Chondrocyte (in vitro differentiated cells): ENCODE measurements at regions not wholly inside any gene's neighbourhood (a gene's known extent, or its start where the extent isn't known, plus 50 kb on each side); places are given as distances from the start of the nearest gene placed in this dataset.

Experiments
- DNase-seq: peaks from one replicate; pipeline ENCODE4 v3.0.0; 2021; ENCODE audit warnings: mixed read lengths, low spot score
- H3K27ac Mint-ChIP-seq: one replicate; pipeline ENCODE4 v1.8.0; 2021; ENCODE audit warnings: mild to moderate bottlenecking, moderate library complexity, mixed read lengths; ENCODE audit not compliant: unreplicated experiment
- H3K27me3 Mint-ChIP-seq: 2 replicates; pipeline ENCODE4 v1.8.0; 2021; ENCODE audit warnings: low read depth, mixed read lengths
- H3K36me3 Mint-ChIP-seq: 2 replicates; pipeline ENCODE4 v1.8.0; 2021; ENCODE audit warnings: low read depth, mixed read lengths
- H3K4me1 Mint-ChIP-seq: 2 replicates; pipeline ENCODE4 v1.8.0; 2021; ENCODE audit warnings: low read depth, mild to moderate bottlenecking, mixed read lengths
- H3K4me3 Mint-ChIP-seq: one replicate; pipeline ENCODE4 v1.8.0; 2021; ENCODE audit warnings: mild to moderate bottlenecking, moderate library complexity, mixed read lengths; ENCODE audit not compliant: unreplicated experiment
- H3K9me3 Mint-ChIP-seq: 2 replicates; pipeline ENCODE4 v1.8.0; 2021; ENCODE audit warnings: low read depth, mixed read lengths
- CTCF ChIP-seq: fragments of 200-600 bp; sonication (generic); IDR thresholded peaks from 2 replicates; pipeline ENCODE4 v1.5.0; 2021; ENCODE audit warnings: antibody characterized with exemption, mild to moderate bottlenecking, moderate library complexity

DNA sequence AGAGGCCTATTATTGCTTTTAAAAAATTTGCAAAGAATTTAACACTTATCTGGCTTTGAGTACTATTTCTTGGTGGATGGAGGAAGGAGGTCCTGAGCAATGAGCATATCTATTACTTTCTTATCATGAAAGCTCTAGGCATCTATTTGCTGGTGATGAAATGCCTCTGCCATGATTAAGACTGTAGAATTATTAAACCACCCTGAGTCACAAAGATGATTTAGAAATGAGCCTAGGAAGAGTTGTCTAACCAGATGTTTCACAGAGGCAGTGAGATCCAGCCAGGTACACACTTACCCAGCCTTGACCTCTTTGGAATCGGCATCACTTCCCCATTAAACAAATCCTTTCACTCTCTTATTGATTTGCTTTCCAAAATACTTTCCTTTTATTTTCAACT, 304.4 kb upstream of the KIF2A start:
- no peak for TF ChIP-seq CTCF
- H3K27ac Mint-ChIP-seq, result no peak overlapping the region
- no peaks in the 10 kb centered on the region for H3K4me1 Mint-ChIP-seq
- no peaks in the 10 kb centered on the region for H3K36me3 Mint-ChIP-seq
- no peak overlapping the region for H3K4me3 Mint-ChIP-seq
- no peak for DNase-seq
- peaks cover 4% of the 10 kb centered on the region for H3K9me3 Mint-ChIP-seq
- peaks cover 15% of the 10 kb centered on the region for H3K27me3 Mint-ChIP-seq

DNA sequence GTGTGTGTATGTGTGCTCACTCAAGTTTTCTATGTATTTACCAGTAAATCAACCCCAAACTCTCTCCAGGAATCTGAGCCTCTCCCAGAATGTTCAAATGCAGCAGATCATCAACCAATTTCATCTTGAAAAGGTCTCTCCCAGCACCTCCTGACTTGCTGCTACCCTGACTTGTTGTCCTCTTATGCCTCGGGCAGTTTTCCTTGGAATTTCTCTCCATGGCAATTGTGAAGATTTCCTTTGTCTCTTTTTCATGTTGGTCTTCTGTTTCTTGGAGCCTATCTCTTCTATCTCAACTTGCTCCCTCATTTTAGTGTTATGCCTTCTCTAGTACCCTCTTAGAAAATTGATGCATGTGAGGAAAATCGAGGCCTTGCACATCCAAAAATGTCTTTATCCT, 303.6 kb upstream of the KIF2A start:
- Mint-ChIP-seq H3K36me3 (no peaks in the 10 kb centered on the region), H3K4me1 (no peaks in the 10 kb centered on the region), H3K27me3 (peaks cover 16% of the 10 kb centered on the region), H3K27ac (no peak overlapping the region), H3K9me3 (peaks cover 4% of the 10 kb centered on the region), H3K4me3 (no peak overlapping the region)
- DNase-seq, result no peak
- no peak for TF ChIP-seq CTCF

DNA sequence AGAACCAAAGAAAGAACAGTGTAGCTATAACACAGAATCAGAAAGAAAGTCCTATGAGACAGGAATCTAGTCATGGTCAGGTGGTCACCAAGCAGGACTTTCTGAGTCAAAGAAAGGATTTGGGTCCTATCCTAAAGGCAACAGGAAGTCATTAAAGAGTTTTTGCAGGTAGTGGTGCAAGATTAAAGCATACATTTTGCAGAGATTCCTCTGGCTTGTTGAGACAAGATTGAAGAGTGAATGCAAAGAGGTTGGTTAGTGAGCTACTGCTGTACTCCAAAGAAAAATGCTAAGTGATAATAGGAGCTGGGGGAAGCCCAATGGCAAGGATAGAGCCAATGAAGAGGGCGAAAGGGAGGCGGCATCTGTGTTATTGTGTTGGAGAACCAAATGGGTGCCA, 300.5 kb upstream of the KIF2A start:
- no peak for DNase-seq
- Mint-ChIP-seq H3K27ac (no peak overlapping the region), H3K4me3 (no peak overlapping the region), H3K27me3 (peaks cover 33% of the 10 kb centered on the region), H3K9me3 (peaks cover 3% of the 10 kb centered on the region), H3K36me3 (no peaks in the 10 kb centered on the region), H3K4me1 (no peaks in the 10 kb centered on the region)
- TF ChIP-seq CTCF, result no peak

DNA sequence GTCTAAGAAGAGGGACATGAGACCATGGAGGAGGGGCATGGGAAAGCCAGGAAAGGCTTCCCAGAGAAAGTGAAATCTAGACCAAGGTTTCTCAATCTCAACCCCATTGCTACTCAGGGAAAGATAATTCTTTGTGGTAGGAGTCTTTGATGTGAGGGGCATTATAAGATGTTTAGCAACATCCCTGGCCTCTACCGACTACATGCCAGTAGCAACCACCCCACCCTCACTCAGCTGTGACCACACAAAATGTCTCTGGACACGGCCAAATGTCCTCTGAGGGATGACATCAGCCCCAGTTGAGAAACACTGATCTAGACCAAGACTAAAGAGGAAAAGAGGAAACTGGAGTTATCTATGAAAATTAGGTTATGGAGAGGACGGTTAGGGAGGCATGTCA, 298.5 kb upstream of the KIF2A start:
- Mint-ChIP-seq H3K9me3 (peaks cover 3% of the 10 kb centered on the region), H3K4me1 (no peaks in the 10 kb centered on the region), H3K36me3 (no peaks in the 10 kb centered on the region), H3K27ac (no peak overlapping the region), H3K4me3 (no peak overlapping the region), H3K27me3 (peaks cover 46% of the 10 kb centered on the region)
- TF ChIP-seq CTCF, result no peak
- DNase-seq, result no peak

- Mint-ChIP-seq H3K36me3 (no peaks in the 10 kb centered on the region), H3K27ac (no peak overlapping the region), H3K4me1 (no peaks in the 10 kb centered on the region), H3K4me3 (no peak overlapping the region), H3K27me3 (peaks cover 46% of the 10 kb centered on the region), H3K9me3 (peaks cover 3% of the 10 kb centered on the region)
- no peak for DNase-seq
- no peak for TF ChIP-seq CTCF
Observed at GRCh38 chr5:62011089-62011664, 294.8 kb upstream of the KIF2A start.
